ENCODE measurements at regions not wholly inside any gene's neighbourhood (a gene's known extent, or its start where the extent isn't known, plus 50 kb on each side); places are given as distances from the start of the nearest gene placed in this dataset.
"Not testable (repeated sequence)": the region's sequence is repeated elsewhere in the genome, so short reads cannot be mapped to it uniquely, and the experiment has no call there.

DNA sequence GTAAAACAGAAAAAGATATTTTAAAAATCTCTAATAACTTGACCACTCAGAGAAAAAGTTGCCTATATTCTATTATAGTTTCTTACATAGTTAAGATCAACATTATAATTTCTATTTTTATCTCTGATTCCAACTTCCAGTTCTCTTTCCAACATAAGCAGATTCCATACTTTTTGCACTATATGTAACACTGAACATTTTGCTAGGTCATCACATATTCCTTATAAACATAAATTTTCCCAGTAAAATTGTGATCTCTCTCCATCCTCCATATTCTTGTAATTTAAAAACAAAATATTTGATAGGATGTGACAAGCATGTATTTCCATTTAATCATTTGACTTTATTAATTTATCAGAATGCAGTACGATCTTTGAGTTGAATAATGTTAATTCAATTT, 170.4 kb upstream of the THSD7A start:
- no peak overlapping the region for H3K4me3 ChIP-seq
- no peaks in the 10 kb centered on the region for H3K36me3 ChIP-seq
- no peaks in the 10 kb centered on the region for H3K9me3 ChIP-seq (ENCODE audit: low read depth)
- no peak overlapping the region for H3K27ac ChIP-seq
- TF ChIP-seq, protein P1, sequence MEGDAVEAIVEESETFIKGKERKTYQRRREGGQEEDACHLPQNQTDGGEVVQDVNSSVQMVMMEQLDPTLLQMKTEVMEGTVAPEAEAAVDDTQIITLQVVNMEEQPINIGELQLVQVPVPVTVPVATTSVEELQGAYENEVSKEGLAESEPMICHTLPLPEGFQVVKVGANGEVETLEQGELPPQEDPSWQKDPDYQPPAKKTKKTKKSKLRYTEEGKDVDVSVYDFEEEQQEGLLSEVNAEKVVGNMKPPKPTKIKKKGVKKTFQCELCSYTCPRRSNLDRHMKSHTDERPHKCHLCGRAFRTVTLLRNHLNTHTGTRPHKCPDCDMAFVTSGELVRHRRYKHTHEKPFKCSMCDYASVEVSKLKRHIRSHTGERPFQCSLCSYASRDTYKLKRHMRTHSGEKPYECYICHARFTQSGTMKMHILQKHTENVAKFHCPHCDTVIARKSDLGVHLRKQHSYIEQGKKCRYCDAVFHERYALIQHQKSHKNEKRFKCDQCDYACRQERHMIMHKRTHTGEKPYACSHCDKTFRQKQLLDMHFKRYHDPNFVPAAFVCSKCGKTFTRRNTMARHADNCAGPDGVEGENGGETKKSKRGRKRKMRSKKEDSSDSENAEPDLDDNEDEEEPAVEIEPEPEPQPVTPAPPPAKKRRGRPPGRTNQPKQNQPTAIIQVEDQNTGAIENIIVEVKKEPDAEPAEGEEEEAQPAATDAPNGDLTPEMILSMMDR (IDR thresholded peaks at IDR 0.05; ENCODE audit: low read depth, low read length), result no peak
- H3K27me3 ChIP-seq, result no peaks in the 10 kb centered on the region
- no peaks in the 10 kb centered on the region for H3K4me1 ChIP-seq (ENCODE audit: low read depth)
- no peak for DNase-seq (ENCODE audit: low read depth in 1 of 2, low spot score in 1 of 2)

DNA sequence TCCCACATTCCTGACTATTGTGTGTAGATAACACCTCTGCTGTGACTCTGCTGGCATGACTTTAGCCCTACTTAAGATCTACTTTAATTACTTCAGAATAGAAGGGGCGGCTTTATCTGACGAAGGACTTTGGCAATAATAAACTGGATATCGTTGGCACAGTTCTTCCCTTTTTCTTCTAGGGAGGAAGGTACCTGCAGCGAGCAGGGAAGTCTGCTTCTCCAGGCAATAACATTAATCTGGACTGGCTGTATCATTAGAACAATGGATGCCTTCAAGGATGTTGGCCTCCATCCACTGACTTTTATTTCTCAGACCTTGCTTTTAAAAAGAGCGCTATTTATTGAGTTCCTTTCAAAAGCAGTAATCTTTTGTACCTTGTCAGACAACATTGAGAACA, 172.6 kb upstream of the THSD7A start:
- no peaks in the 10 kb centered on the region for H3K36me3 ChIP-seq

GRCh38 chr7:12007576-12007975, 175.6 kb upstream of the THSD7A start:
- TF ChIP-seq, protein P1 (IDR thresholded peaks at IDR 0.05; ENCODE audit: low read depth, low read length), result no peak
- Histone ChIP-seq H3K27ac (no peak overlapping the region), H3K4me1 (ENCODE audit: low read depth) (no peaks in the 10 kb centered on the region), H3K36me3 (no peaks in the 10 kb centered on the region), H3K27me3 (no peaks in the 10 kb centered on the region), H3K9me3 (ENCODE audit: low read depth) (no peaks in the 10 kb centered on the region), H3K4me3 (no peak overlapping the region)
- DNase-seq (ENCODE audit: low read depth in 1 of 2, low spot score in 1 of 2), result no peak

More for the DNA sequence above, 172.6 kb upstream of the THSD7A start:
- no peaks in the 10 kb centered on the region for H3K4me1 ChIP-seq (ENCODE audit: low read depth)
- no peaks in the 10 kb centered on the region for H3K27me3 ChIP-seq
- no peak for DNase-seq (ENCODE audit: low read depth in 1 of 2, low spot score in 1 of 2)
- H3K9me3 ChIP-seq (ENCODE audit: low read depth), result no peaks in the 10 kb centered on the region
- H3K27ac ChIP-seq, result no peak overlapping the region
- TF ChIP-seq, protein P1 (IDR thresholded peaks at IDR 0.05; ENCODE audit: low read depth, low read length), result no peak
- no peak overlapping the region for H3K4me3 ChIP-seq

GRCh38 chr7:12013983-12014382, 182.0 kb upstream of the THSD7A start:
- no peak overlapping the region for H3K27ac ChIP-seq
- no peaks in the 10 kb centered on the region for H3K27me3 ChIP-seq
- H3K4me1 ChIP-seq (ENCODE audit: low read depth), result no peaks in the 10 kb centered on the region
- no peaks in the 10 kb centered on the region for H3K9me3 ChIP-seq (ENCODE audit: low read depth)
- TF ChIP-seq, protein P1 (IDR thresholded peaks at IDR 0.05; ENCODE audit: low read depth, low read length), result no peak
- no peaks in the 10 kb centered on the region for H3K36me3 ChIP-seq
- H3K4me3 ChIP-seq, result no peak overlapping the region
- DNase-seq (ENCODE audit: low read depth in 1 of 2, low spot score in 1 of 2), result no peak

DNA sequence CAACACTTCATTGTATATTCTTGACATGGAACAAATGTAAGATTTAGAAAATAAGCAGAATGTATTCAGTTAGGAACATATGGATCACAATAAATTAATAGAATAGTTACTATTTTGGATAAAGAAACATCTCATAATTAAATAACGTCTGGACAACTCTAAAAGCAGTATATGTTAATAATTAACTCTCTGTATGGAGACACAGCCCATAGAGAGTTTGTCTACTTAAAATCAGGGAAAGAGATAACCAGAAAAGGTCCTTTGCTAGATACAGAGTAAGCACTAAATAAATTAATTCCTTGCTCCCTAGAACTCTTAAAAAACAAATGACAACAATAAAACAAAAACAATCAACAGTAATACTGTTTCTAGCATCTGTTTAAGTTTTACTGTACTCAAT, 184.4 kb upstream of the THSD7A start:
- TF ChIP-seq, protein P1 (IDR thresholded peaks at IDR 0.05; ENCODE audit: low read depth, low read length), result no peak
- Histone ChIP-seq H3K27ac (no peak overlapping the region), H3K4me1 (ENCODE audit: low read depth) (no peaks in the 10 kb centered on the region), H3K27me3 (no peaks in the 10 kb centered on the region), H3K36me3 (no peaks in the 10 kb centered on the region), H3K4me3 (no peak overlapping the region), H3K9me3 (ENCODE audit: low read depth) (no peaks in the 10 kb centered on the region)
- DNase-seq (ENCODE audit: low read depth in 1 of 2, low spot score in 1 of 2), result no peak

GRCh38 chr7:12017046-12017445, 185.0 kb upstream of the THSD7A start:
- H3K9me3 ChIP-seq (ENCODE audit: low read depth), result no peaks in the 10 kb centered on the region
- H3K27ac ChIP-seq, result no peak overlapping the region
- TF ChIP-seq, protein P1 (IDR thresholded peaks at IDR 0.05; ENCODE audit: low read depth, low read length), result no peak
- no peaks in the 10 kb centered on the region for H3K27me3 ChIP-seq
- no peak overlapping the region for H3K4me3 ChIP-seq
- no peaks in the 10 kb centered on the region for H3K36me3 ChIP-seq
- DNase-seq (ENCODE audit: low read depth in 1 of 2, low spot score in 1 of 2), result no peak
- H3K4me1 ChIP-seq (ENCODE audit: low read depth), result no peaks in the 10 kb centered on the region

GRCh38 chr7:12022011-12022410, 189.1 kb upstream of the TMEM106B start:
- not testable (repeated sequence) for H3K36me3 ChIP-seq; H3K9me3 ChIP-seq (ENCODE audit: low read depth); DNase-seq (ENCODE audit: low read depth in 1 of 2, low spot score in 1 of 2); H3K27me3 ChIP-seq; H3K4me1 ChIP-seq (ENCODE audit: low read depth); H3K27ac ChIP-seq; H3K4me3 ChIP-seq
